ENCODE measurements at regions not wholly inside any gene's neighbourhood (a gene's known extent, or its start where the extent isn't known, plus 50 kb on each side); places are given as distances from the start of the nearest gene placed in this dataset.
A peak's percentile ranks its signal among the peaks of the same experiment; 100 is the strongest.

GRCh38 chr12:107992029-107992428 lies 137.1 kb upstream of the WSCD2 start:
- ATAC-seq (no peak), DNase-seq (no peak)
- Mint-ChIP-seq H3K4me3 (no peak overlapping the region), H3K27ac (no peak overlapping the region), H3K36me3 (ENCODE audit: low read depth) (no peaks in the 10 kb centered on the region), H3K4me1 (ENCODE audit: low read depth) (no peaks in the 10 kb centered on the region), H3K9me3 (no peaks in the 10 kb centered on the region), H3K27me3 (peaks cover 16% of the 10 kb centered on the region)
- CTCF ChIA-PET = interaction anchor here (1.7 to 5.6 kb wide), 4 partner anchors 10 to 521 kb away, joined by 4 to 36 read pairs (median 9); no protein-coding TSS in a partner anchor
- intact Hi-C loops (cut with micrococcal nuclease) = loop anchor here (5.0 to 10.0 kb wide), 3 partner anchors 193 to 520 kb away; no protein-coding TSS in a partner anchor
- TF ChIP-seq CTCF (IDR thresholded peaks at IDR 0.05) = no peak
- POLR2A ChIA-PET = interaction anchor here (0.6 kb wide), 1 partner anchor 562 kb away, joined by 3 read pairs; no protein-coding TSS in a partner anchor

GRCh38 chr12:107992870-107993451 lies 136.1 kb upstream of the WSCD2 start:
- intact Hi-C loops (cut with micrococcal nuclease) = loop anchor here (5.0 to 10.0 kb wide), 3 partner anchors 192 to 519 kb away; no protein-coding TSS in a partner anchor
- H3K27me3 Mint-ChIP-seq = peaks cover 18% of the 10 kb centered on the region
- ChIA-PET CTCF (interaction anchor here (1.0 to 5.6 kb wide), 10 partner anchors 10 to 520 kb away, joined by 3 to 36 read pairs (median 4); no protein-coding TSS in a partner anchor), POLR2A (no interaction called here)
- DNase-seq (peak; percentile 14), ATAC-seq (peak; percentile 61)
- no peak overlapping the region for H3K4me3 Mint-ChIP-seq
- no peaks in the 10 kb centered on the region for H3K4me1 Mint-ChIP-seq (ENCODE audit: low read depth)
- H3K27ac Mint-ChIP-seq = no peak overlapping the region
- peak; percentile 59 for TF ChIP-seq CTCF (IDR thresholded peaks at IDR 0.05)
- H3K36me3 Mint-ChIP-seq (ENCODE audit: low read depth) = no peaks in the 10 kb centered on the region
- no peaks in the 10 kb centered on the region for H3K9me3 Mint-ChIP-seq

GRCh38 chr12:107998863-107999262 lies 130.2 kb upstream of the WSCD2 start:
- no peaks in the 10 kb centered on the region for H3K36me3 Mint-ChIP-seq (ENCODE audit: low read depth)
- H3K4me3 Mint-ChIP-seq = no peak overlapping the region
- no peaks in the 10 kb centered on the region for H3K4me1 Mint-ChIP-seq (ENCODE audit: low read depth)
- no peaks in the 10 kb centered on the region for H3K9me3 Mint-ChIP-seq
- H3K27ac Mint-ChIP-seq = no peak overlapping the region
- no peak for TF ChIP-seq CTCF (IDR thresholded peaks at IDR 0.05)
- no peak for ATAC-seq
- intact Hi-C loops (cut with micrococcal nuclease) = loop anchor here (10.0 kb wide), 2 partner anchors 186 to 456 kb away; no protein-coding TSS in a partner anchor
- ChIA-PET POLR2A (no interaction called here), CTCF (no interaction called here)
- peaks cover 21% of the 10 kb centered on the region for H3K27me3 Mint-ChIP-seq
- DNase-seq = no peak

- TF ChIP-seq CTCF (IDR thresholded peaks at IDR 0.05) = no peak
- H3K36me3 Mint-ChIP-seq (ENCODE audit: low read depth) = no peaks in the 10 kb centered on the region
- ChIA-PET POLR2A (no interaction called here), CTCF (interaction anchor here (0.6 to 1.1 kb wide), 2 partner anchors 9 to 1030 kb away, joined by 4 to 6 read pairs; no protein-coding TSS in a partner anchor)
- no peaks in the 10 kb centered on the region for H3K4me1 Mint-ChIP-seq (ENCODE audit: low read depth)
- H3K27me3 Mint-ChIP-seq = peaks cover 20% of the 10 kb centered on the region
- no peak overlapping the region for H3K4me3 Mint-ChIP-seq
- H3K9me3 Mint-ChIP-seq = no peaks in the 10 kb centered on the region
- intact Hi-C loops (cut with micrococcal nuclease) = no loop called here
- no peak for ATAC-seq
- no peak overlapping the region for H3K27ac Mint-ChIP-seq
- DNase-seq = no peak
Measured at GRCh38 chr12:108000111-108000510, 129.0 kb upstream of the WSCD2 start.

- no peak for ATAC-seq
- CTCF ChIA-PET = no interaction called here
Measured at GRCh38 chr12:108004319-108004718, 124.8 kb upstream of the WSCD2 start.

More at GRCh38 chr12:108004319-108004718, 124.8 kb upstream of the WSCD2 start:
- POLR2A ChIA-PET = no interaction called here
- peaks cover 4% of the 10 kb centered on the region for H3K4me1 Mint-ChIP-seq (ENCODE audit: low read depth)
- H3K27me3 Mint-ChIP-seq = peaks cover 14% of the 10 kb centered on the region
- no peaks in the 10 kb centered on the region for H3K9me3 Mint-ChIP-seq
- DNase-seq = no peak
- intact Hi-C loops (cut with micrococcal nuclease) = no loop called here
- H3K36me3 Mint-ChIP-seq (ENCODE audit: low read depth) = no peaks in the 10 kb centered on the region
- H3K27ac Mint-ChIP-seq = no peak overlapping the region
- no peak overlapping the region for H3K4me3 Mint-ChIP-seq
- TF ChIP-seq CTCF (IDR thresholded peaks at IDR 0.05) = no peak
